Stimulated activated CD8-positive, alpha-beta memory T cell treated with anti-CD3 and anti-CD28 coated beads, Interleukin-7, amount 100 ng/mL, for 4 hours (primary cell): ENCODE measurements at regions not wholly inside any gene's neighbourhood (a gene's known extent, or its start where the extent isn't known, plus 50 kb on each side); places are given as distances from the start of the nearest gene placed in this dataset.
"Not testable (repeated sequence)": the region's sequence is repeated elsewhere in the genome, so short reads cannot be mapped to it uniquely, and the experiment has no call there.

Source experiments
- DNase-seq, 2 donors: peaks; one replicate each; pipeline ENCODE4 v3.0.0-alpha.2; 2020; ENCODE audit warnings: low read depth in 2 of 2

DNA sequence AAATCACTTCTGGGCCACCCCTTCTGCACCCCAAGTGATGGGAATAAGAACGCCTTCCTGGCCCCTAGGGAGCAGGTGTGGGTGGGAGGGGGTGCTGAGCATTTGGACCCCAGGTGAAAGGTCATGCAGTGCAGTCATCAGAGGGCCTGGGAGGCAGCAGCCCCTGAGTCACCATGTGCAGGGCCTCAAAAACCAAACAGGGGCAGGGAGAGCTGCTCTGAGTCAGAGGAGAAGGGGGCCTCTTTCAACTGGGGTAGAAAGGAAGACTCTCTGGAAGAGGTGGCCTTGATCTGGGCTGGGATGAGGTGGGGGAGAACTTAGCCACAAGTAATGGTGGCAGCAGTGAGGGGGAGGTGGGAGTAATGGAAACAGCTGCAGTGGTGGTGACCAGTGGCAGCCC lies 164.3 kb downstream of the BUB3 start:
- DNase-seq, result no peak

DNA sequence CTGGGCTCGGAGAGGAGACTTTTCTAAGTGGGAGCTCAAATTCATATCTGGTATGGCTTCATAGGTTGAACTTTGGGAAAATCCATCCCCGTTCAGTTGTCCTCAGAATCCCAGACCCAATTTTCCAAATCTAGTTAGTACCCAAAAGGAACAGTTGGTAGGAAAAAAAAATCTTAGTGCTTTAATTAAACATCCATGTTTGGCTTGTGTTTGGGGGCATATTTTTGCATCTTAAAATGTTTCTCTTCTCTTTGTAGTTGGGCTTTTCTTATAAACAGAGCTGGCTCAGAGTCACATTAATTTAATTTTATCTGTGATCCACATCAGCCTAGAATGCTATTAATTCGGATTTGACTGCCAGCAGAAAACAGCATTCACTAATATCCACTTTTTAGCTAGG lies 165.9 kb downstream of the BUB3 start:
- no peak for DNase-seq

DNA sequence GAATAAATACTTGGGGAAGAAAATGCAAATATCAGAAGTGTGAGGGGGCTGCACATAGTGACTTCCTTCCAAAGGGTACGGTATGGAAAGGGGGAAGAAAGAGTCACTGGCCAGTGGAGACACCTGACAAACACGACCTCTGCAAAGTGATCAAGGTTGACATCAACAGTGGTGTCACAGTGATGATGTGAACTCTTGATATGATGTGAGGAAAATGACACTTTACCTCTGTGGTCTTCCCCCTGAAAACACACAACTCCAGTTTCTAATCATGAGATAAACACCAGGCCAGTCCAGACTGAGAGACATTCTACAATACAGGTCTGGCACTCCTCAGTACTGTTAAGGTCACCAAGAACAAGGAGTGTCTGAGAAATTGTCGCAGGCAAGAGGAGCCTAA lies 169.7 kb downstream of the BUB3 start:
- no peak for DNase-seq

DNA sequence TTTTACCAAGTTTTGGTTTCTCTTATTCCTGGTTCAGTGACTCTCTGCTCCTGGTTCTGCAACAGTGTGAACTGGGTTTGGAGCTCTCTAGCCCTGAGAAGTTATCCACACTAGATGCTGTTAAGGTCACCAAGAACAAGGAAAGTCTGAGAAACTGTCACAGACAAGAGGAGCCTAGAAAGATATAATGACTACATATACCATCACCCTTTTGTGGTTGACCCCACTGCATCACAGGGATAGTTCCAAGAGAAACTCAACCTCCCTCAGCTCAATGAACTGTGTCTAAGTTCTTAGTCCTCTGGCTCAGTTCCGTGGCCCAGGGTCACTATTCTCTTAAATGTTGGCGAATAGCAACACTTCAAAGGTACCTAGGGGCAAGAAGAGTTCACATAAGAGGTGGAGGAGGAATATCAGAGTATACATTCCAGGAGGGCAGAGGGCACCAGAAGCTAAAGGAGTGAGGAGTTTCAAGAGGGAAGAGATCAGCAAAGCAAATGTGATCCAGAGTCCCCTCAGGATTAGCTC lies 171.5 kb downstream of the BUB3 start:
- no peak for DNase-seq

DNA sequence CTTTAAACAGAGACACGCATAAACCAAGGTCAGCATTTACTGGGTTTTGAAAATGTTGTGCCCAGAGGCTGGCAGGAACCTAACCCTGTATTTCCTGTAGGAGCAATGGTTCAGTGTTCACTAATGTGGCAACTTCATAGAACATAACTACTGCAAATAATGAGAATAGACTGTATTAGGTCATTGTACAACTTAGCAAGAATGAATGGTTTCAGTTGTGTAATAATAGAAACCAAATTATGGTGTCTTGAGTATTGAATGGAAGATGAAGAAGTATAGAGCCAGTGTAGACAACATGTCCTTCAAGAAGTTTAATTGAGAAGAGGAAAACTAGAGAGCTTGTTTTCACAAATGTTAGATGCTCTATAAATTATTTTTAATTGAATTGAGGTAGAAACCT lies 172.5 kb downstream of the BUB3 start:
- no peak for DNase-seq

DNA sequence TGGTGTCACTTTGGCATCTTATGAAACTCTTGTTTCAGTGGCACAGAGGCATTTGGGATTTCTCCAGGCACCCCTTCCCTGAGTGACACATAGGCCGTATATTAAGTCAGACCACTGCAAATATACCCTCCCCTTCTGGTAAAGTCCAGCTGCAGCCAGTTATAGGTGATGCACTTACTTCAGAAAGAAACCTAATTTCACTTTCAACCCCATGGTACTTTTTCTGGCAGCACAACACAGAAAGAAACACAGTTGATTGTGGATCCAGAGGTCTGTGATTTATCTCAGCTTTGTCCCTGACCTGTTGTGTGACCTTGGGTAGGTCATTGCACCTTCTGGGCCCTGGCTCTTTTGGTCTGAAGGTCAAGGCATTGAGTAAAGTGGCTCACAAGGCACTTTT lies 173.2 kb downstream of the BUB3 start:
- no peak for DNase-seq

DNA sequence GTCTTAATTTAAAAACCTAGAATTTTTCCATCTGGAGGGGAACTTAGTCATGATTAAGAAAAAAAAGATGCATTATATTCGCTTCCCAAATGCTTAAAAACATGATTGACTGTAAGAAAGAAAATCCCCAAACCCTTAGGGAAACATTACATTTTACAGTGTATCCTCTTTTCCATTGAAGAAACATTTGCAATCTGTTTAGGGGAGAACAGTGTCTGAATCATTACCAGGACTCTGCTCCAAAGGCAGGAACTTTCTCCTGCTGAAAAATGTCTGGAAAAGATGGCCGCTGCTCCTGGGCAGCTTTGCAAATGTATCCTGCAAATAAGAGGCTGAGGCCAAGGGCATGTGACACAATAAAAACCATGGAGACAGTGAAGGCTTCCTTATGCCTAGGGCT lies 173.7 kb downstream of the BUB3 start:
- no peak for DNase-seq

DNA sequence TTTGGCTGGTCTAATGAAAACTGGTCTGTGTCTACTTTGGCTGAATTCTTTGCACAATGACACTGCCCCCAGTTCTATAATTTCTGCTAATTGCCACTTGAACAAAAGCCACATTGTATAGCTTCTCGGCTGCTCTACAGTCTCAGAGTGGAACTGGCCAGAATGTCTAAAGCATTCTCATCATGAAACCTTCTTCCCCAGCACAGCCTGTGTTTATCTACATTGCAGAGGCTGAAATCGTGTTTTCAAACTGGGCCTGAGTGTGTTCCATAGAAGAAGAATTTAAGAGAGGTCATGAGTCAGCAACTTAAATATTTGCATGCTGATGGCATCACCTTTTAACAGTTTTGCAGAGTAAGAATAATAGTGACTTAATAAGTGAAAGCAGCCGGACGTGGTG lies 177.2 kb downstream of the BUB3 start:
- no peak for DNase-seq

DNA sequence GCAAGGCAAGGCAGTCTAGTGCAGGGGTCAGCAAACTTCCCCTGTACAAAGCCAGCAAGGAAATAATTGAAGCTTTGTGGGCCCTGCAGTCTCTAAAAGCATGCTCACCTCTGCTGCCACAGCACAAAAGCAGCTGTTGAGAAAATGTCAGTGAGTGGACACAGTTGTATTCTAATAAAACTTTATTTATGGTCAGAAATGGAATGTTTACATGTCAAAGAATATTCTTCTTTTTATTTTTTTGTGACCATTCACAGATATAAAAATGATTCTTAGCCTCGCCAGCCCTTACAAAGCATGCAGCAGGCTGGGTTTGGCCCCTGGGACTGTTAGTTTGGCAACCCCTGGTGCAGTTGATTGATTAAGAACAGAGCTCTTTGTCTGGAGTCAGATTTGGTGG lies 192.4 kb downstream of the BUB3 start:
- DNase-seq, result no peak

DNA sequence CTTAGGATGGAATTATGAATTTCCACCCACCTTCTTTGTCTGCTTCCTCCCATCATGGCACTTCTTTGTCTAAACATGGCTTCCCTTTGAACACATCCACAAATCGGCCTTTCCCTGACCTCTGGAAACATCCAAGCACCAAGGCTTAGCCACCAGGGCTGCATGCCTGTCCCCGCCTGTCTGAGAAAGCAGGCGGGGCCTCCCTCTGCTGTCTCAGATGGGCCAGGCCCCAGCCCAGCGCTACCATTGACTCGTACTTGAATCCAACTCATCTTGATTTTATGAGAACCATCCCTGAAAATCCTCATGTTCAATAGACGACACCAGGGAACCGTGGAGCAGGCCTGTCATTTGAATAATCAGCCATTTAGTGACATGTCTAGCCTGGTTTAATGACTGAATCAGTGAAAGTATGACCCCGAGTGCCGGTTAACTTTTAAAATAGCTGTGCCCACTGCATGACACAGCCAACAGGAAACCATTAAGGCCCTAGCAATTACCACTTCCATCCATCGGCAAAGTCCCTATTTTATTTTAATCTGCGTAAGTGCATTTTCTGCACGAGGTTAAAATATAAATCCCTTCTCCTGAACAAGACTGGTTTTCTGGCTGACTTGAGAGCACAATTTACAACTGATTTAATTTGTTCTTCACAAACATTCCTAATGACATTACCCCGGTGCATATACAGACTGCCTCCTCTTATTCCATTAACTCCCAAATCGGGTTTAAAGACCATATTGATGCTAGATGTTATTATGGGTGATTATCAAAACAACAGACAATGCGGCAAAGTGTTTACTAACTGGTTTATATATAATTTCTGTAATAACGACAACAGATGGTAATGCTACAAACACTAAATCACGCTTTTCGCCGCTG lies 194.7 kb downstream of the BUB3 start:
- no peak for DNase-seq

DNA sequence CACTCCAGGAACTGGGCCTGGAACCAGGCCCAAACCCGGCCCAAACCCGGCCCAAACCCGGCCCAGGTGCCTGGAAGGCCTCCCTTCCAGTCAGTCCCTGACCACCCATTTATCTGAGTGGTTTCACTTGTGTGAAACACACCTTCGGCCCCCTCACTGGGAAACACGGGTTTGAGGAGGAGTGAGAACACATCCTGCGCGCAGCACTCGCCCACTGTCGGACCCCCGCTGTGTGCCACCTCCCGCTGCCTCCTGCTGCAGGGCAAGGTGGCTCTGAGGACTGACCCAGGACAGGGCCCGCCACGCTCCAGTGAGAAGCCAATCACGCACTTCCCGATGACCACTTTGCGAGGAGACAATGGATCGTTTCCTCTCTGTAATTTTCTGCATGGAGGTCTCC lies 197.5 kb downstream of the BUB3 start:
- DNase-seq, result no peak

DNA sequence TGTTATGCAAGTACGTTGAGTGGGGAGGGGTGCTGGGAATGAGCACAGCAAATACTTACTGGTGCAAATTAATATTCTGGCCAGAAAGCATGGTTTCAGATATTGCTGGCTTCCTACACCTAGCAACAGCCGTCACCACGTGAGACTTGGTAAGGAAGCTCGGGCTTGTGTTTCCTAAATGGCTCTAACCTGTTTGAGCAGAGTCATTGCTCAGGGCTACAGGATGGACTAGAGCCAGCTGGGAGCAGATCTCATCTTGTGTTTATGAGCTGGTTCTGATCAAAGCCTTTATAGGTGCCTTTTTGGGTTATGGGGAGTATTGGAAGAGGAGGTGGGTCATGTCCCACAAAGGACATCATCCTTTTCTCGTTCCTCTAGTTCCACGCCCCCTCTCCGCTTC lies 200.3 kb downstream of the BUB3 start:
- no peak for DNase-seq

DNA sequence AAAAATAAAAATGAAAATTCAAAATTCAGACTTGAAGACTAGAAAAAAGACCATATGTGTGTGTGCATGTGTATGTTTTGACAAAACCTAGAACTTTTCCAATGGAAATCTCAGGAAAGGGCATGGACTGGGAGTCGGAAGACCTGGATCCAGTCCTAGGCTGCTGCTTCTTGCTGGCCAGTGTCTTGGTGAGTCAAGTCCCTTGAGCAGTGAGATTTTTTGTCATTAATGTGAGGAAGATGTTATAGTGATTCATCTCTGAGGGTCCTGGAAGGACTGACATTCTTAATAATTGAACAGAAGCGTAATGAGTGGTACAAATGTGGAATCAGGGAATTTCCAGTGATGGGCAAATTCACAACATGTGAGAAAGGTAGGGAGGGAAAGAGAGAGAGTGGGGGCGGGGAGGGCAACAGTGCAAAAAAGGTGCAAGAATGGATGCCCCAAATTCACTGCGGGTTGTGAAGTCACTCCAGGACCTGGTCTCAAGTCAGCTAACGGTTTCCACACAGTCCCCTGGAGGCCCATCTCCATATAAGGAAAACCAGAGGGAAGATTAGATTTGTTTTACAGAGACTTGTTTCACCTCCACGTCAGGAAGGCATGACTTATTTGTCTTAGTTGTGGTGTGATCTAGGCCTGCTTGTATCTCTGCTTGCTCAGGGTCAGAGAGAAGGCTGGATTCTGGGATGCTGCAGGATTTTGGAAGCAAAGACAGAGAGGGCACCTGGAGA lies 201.7 kb downstream of the BUB3 start:
- DNase-seq, result no peak

DNA sequence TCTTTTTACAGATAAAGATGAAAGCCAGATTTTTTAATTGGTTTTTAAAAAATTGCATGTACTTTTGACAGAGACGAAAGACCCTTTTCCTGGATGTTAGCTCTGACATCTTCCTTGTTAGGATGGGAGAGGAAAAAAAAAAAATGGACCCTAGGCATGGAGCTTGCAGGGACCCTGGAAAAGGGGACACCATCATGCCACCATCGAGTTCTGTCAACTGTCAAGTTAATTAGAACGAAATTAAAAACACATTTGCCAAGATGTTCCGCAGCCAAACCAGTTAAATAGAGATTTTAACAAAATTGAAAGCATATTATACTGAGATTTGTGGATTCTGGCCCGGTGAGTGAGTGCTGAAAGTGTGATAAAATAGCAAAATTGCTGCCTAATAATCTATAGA lies 202.6 kb downstream of the BUB3 start:
- no peak for DNase-seq

DNA sequence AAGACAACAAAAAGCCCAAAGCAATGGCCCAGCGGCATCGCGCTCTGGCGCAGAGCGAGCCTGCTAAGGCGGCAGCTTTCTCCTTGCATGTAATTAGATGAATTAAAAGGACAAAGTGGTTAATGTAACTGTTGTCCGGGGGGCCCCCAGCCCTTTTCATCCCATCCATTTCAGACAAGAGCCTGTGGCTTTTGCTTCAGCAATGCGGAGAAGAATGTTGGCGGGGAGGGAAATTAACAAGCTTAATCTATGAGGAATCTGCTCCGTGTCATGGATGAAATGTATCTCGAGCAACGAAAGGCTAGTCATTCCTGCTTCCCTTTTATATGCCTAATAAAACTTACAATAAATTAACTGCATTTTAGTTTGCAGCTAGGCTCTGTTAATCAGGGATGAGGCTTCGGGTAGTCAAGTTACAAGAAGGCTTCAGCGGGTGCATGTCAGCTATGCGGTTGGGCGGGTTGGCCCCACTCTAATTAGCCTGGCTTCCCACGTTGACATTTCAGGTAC lies 203.3 kb downstream of the BUB3 start:
- DNase-seq, result no peak

DNA sequence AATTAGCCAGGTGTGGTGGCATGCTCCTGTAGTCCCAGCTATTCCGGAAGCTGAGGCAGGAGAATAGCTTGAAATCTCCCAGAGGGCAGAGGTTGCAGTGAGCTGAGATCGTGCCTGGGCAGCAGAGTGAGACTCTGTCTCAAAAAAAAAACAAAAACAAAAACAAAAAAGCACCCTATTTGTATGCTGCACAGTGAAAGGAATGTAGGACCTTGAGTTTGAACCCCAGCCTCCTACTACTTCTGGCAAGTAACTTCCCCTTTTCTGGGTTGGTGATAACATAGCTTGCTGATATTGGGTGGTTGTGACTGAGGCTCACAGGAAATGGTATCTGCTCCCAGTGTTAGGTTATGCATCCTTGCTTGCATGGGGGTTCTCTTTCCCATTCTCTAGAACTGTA lies 205.3 kb downstream of the BUB3 start:
- no peak for DNase-seq

DNA sequence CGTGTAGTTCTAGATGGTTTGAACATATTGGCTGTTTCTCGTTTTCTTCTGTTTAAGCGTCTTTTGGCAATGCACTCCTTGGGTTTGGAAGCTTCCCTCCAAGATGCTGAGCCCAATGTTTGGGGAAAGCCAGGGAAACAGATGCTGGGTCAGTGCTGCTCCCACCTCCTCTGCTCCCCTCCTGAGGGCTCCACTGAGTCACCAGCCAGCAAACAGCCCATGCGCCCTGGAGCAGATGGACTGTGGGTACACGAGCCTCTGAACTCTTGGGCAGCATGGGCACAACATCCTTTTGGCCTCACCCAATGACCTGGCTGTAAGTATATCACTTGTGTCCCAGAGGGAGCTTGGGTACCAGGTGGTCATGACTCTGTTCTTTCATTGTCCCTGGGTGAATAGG lies 207.6 kb downstream of the BUB3 start:
- no peak for DNase-seq

DNA sequence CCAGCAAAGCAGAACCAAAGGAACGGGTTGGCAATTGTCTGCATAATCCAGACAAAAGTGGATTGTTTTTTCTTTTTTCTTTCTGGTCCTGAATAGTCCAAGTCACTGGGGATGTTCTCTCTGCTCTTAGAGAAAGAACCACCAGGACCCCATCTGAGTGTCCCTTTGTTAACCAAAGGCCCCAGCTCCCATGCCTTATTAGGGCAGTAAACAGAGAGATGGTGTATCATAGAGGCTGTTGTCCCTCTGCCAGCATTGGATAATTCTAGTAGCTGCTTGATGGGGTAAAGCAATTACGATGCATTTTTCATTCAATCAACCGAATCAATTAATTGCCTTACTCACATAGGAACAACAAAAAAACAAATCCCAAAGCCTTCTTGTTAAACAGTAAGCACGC lies 213.0 kb downstream of the BUB3 start:
- DNase-seq, result no peak

DNA sequence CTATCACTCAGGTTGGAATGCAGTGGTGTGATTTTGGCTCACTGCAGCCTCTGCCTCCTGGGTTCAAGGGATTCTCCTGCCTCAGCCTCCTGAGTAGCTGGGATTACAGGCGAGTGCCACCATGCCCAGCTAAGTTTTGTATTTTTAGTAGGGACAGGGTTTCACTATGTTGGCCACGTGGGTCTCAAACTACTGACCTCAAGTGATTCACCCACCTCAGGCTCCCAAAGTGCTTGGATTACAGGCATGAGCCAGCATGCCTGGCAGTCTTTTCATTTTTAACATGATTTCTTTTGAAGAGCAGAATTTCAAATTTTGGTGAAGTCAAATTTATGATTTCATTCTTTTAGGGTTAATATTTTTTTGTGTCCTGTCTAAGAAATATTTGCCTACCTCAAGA lies 217.4 kb downstream of the BUB3 start:
- not testable (repeated sequence) for DNase-seq

DNA sequence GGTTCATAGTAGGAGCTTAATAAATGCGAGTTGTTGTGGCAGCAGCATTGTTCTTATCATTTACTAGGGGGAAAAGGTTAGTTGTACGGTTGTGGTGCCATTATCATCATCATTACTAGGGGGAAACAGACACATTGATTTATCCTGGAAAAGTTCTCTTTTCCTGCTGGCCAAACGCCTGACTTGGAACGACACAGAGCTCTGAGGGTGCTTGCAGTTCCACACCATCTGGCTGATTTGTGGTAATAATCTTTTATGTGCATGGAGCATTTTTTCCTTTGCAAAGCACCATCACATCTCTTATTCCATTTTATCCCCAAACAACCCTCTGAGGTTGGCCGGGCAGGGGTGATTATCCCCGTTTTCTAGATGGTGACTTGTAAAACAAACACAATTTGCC lies 219.4 kb downstream of the BUB3 start:
- DNase-seq, result no peak

DNA sequence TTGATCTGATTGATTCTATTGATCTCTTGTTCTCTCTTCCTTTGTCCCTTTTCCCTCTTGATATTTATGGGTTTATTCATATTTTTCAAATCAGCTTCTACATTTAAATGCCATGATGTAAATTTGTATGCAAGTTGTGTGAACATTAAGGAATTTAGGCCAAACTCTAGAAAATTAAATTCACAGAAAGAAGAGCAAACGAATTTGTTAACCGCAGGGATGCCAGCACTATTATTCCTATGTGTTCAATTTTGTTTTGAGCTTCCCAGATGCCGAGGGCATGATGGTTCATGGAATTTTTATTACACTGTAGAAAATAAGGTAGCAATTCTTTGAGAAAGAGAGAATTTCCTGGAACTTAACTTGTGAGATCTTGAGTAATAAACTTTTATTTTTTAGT lies 220.9 kb downstream of the BUB3 start:
- DNase-seq, result no peak

DNA sequence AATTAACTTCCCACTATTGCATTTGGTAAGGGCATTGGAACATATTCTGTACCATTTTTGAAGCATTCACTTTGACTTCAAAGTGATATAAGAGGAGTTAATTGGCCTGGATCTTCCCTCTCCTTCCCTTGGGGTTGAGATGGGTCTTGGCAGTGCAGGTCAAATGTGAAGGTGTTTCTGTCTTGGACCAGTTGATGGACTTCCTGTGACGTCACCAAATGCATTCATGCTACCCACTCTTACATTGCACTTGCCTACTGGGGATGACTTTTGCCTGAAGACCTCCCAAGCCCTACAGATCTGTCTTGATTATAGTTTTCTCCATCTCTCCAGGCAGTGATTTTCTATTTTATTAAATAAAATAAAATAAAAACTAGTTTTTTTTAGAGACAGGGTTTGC lies 221.5 kb downstream of the BUB3 start:
- no peak for DNase-seq

DNA sequence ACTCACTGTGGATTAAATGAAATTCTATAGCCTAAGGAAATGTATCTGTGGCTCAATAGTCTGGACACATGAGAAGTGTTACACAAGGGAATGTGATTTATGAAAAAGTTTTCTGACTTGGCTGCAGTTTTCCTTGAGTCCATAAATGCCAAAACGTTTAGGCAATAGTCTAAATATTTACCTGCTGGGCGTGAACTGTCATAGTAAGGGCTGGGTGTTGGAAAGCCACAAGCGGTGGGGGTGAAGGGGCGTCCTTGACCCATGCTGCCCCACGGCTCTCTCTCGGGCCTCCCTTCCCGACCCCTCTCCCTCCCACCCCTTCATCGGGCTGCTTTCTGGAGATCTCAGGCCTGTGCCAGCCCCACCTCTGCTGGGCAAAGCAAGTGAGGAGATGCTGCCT lies 223.7 kb downstream of the BUB3 start:
- DNase-seq, result no peak
